ENCODE measurements at regions not wholly inside any gene's neighbourhood (a gene's known extent, or its start where the extent isn't known, plus 50 kb on each side); places are given as distances from the start of the nearest gene placed in this dataset.

GRCh38 chr5:24849210-24849609 lies 204.4 kb upstream of the CDH10 start:
- no peak for DNase-seq (ENCODE audit: low read depth)

- DNase-seq (ENCODE audit: low read depth) = no peak
These were observed 187.2 kb upstream of the CDH10 start for GRCh38 chr5:24831989-24832388.

GRCh38 chr5:24823625-24824024 lies 178.8 kb upstream of the CDH10 start:
- DNase-seq (ENCODE audit: low read depth) = no peak

GRCh38 chr5:24819841-24820240 lies 175.1 kb upstream of the CDH10 start:
- no peak for DNase-seq (ENCODE audit: low read depth)

- no peak for DNase-seq (ENCODE audit: low read depth)
These were observed 173.2 kb upstream of the CDH10 start for GRCh38 chr5:24817966-24818365.

- no peak for DNase-seq (ENCODE audit: low read depth)
These were observed 171.4 kb upstream of the CDH10 start for GRCh38 chr5:24816206-24816605.

- no peak for DNase-seq (ENCODE audit: low read depth)
These were observed 160.5 kb upstream of the CDH10 start for GRCh38 chr5:24805230-24805629.

- DNase-seq (ENCODE audit: low read depth) = no peak
These were observed 159.5 kb upstream of the CDH10 start for GRCh38 chr5:24804221-24804681.

GRCh38 chr5:24791326-24791725 lies 146.5 kb upstream of the CDH10 start:
- no peak for DNase-seq (ENCODE audit: low read depth)

- peak; percentile 5 for DNase-seq (ENCODE audit: low read depth)
These were observed 145.0 kb upstream of the CDH10 start for GRCh38 chr5:24789611-24790351.

- peak; percentile 76 for DNase-seq (ENCODE audit: low read depth)
These were observed 144.2 kb upstream of the CDH10 start for GRCh38 chr5:24788829-24789514.

- DNase-seq (ENCODE audit: low read depth) = no peak
These were observed 141.3 kb upstream of the CDH10 start for GRCh38 chr5:24786108-24786507.

GRCh38 chr5:24783596-24783995 lies 138.8 kb upstream of the CDH10 start:
- DNase-seq (ENCODE audit: low read depth) = no peak

GRCh38 chr5:24777392-24777791 lies 132.6 kb upstream of the CDH10 start:
- no peak for DNase-seq (ENCODE audit: low read depth)

- DNase-seq (ENCODE audit: low read depth) = no peak
These were observed 128.5 kb upstream of the CDH10 start for GRCh38 chr5:24773261-24773660.

GRCh38 chr5:24767086-24767485 lies 122.3 kb upstream of the CDH10 start:
- no peak for DNase-seq (ENCODE audit: low read depth)

- no peak for DNase-seq (ENCODE audit: low read depth)
These were observed 120.4 kb upstream of the CDH10 start for GRCh38 chr5:24765219-24765618.

GRCh38 chr5:24750355-24750754 lies 105.6 kb upstream of the CDH10 start:
- no peak for DNase-seq (ENCODE audit: low read depth)

GRCh38 chr5:24749701-24750100 lies 104.9 kb upstream of the CDH10 start:
- no peak for DNase-seq (ENCODE audit: low read depth)

GRCh38 chr5:24747327-24747726 lies 102.5 kb upstream of the CDH10 start:
- no peak for DNase-seq (ENCODE audit: low read depth)

- no peak for DNase-seq (ENCODE audit: low read depth)
These were observed 97.6 kb upstream of the CDH10 start for GRCh38 chr5:24742334-24742733.

GRCh38 chr5:24737163-24737562 lies 92.4 kb upstream of the CDH10 start:
- DNase-seq (ENCODE audit: low read depth) = no peak

- DNase-seq (ENCODE audit: low read depth) = no peak
These were observed 90.5 kb upstream of the CDH10 start for GRCh38 chr5:24735284-24735683.

GRCh38 chr5:24732184-24732583 lies 87.4 kb upstream of the CDH10 start:
- no peak for DNase-seq (ENCODE audit: low read depth)

Data from fibroblast of the conjunctiva (primary cell).